ENCODE measurements at regions not wholly inside any gene's neighbourhood (a gene's known extent, or its start where the extent isn't known, plus 50 kb on each side); places are given as distances from the start of the nearest gene placed in this dataset.
"Not testable (repeated sequence)": the region's sequence is repeated elsewhere in the genome, so short reads cannot be mapped to it uniquely, and the experiment has no call there.

GRCh38 chr1:106412321-106412720 is 644.2 kb upstream of the PRMT6 start:
- H3K27me3 ChIP-seq (ENCODE audit: control insufficient read depth, insufficient read depth, low read length); H3K27ac ChIP-seq (ENCODE audit: low read length); H3K4me1 ChIP-seq (ENCODE audit: control insufficient read depth, insufficient read depth, low read length); H3K4me3 ChIP-seq (ENCODE audit: low read length); DNase-seq; H3K9me3 ChIP-seq (ENCODE audit: control insufficient read depth, low read depth, low read length); H3K36me3 ChIP-seq (ENCODE audit: control insufficient read depth, insufficient read depth, low read length): not testable (repeated sequence)
- no CpG with 5 or more reads among the region's 18 CpGs for WGBS (ENCODE audit: insufficient coverage, low lambda C conversion rate)

- no peaks in the 10 kb centered on the region for H3K36me3 ChIP-seq (ENCODE audit: control insufficient read depth, insufficient read depth, low read length)
- DNase-seq, result no peak
- H3K4me3 ChIP-seq (ENCODE audit: low read length), result no peak overlapping the region
- H3K27me3 ChIP-seq (ENCODE audit: control insufficient read depth, insufficient read depth, low read length), result no peaks in the 10 kb centered on the region
- no peaks in the 10 kb centered on the region for H3K9me3 ChIP-seq (ENCODE audit: control insufficient read depth, low read depth, low read length)
- H3K27ac ChIP-seq (ENCODE audit: low read length), result no peak overlapping the region
- WGBS (ENCODE audit: insufficient coverage, low lambda C conversion rate), result no CpG with 5 or more reads among the region's 1 CpG
- no peaks in the 10 kb centered on the region for H3K4me1 ChIP-seq (ENCODE audit: control insufficient read depth, insufficient read depth, low read length)
Measured at GRCh38 chr1:106435269-106435668, 621.2 kb upstream of the PRMT6 start.

GRCh38 chr1:106439475-106439874 is 617.0 kb upstream of the PRMT6 start:
- DNase-seq, result no peak
- Histone ChIP-seq H3K27ac (ENCODE audit: low read length) (no peak overlapping the region), H3K27me3 (ENCODE audit: control insufficient read depth, insufficient read depth, low read length) (no peaks in the 10 kb centered on the region), H3K4me1 (ENCODE audit: control insufficient read depth, insufficient read depth, low read length) (no peaks in the 10 kb centered on the region), H3K36me3 (ENCODE audit: control insufficient read depth, insufficient read depth, low read length) (no peaks in the 10 kb centered on the region), H3K4me3 (ENCODE audit: low read length) (no peak overlapping the region), H3K9me3 (ENCODE audit: control insufficient read depth, low read depth, low read length) (no peaks in the 10 kb centered on the region)
- WGBS (ENCODE audit: insufficient coverage, low lambda C conversion rate), result 100% methylated on average over 1 of the region's 4 CpGs

- H3K4me3 ChIP-seq (ENCODE audit: low read length), result no peak overlapping the region
- H3K27me3 ChIP-seq (ENCODE audit: control insufficient read depth, insufficient read depth, low read length), result no peaks in the 10 kb centered on the region
- no peaks in the 10 kb centered on the region for H3K4me1 ChIP-seq (ENCODE audit: control insufficient read depth, insufficient read depth, low read length)
- H3K9me3 ChIP-seq (ENCODE audit: control insufficient read depth, low read depth, low read length), result no peaks in the 10 kb centered on the region
- DNase-seq, result no peak
- H3K36me3 ChIP-seq (ENCODE audit: control insufficient read depth, insufficient read depth, low read length), result no peaks in the 10 kb centered on the region
- no peak overlapping the region for H3K27ac ChIP-seq (ENCODE audit: low read length)
Measured at GRCh38 chr1:106447466-106447865, 609.0 kb upstream of the PRMT6 start.

GRCh38 chr1:106456832-106457231 is 599.6 kb upstream of the PRMT6 start:
- no peak for DNase-seq
- no peaks in the 10 kb centered on the region for H3K27me3 ChIP-seq (ENCODE audit: control insufficient read depth, insufficient read depth, low read length)
- H3K36me3 ChIP-seq (ENCODE audit: control insufficient read depth, insufficient read depth, low read length), result no peaks in the 10 kb centered on the region
- no peak overlapping the region for H3K4me3 ChIP-seq (ENCODE audit: low read length)
- WGBS (ENCODE audit: insufficient coverage, low lambda C conversion rate), result 61% methylated on average over 2 of the region's 3 CpGs
- no peaks in the 10 kb centered on the region for H3K9me3 ChIP-seq (ENCODE audit: control insufficient read depth, low read depth, low read length)
- H3K4me1 ChIP-seq (ENCODE audit: control insufficient read depth, insufficient read depth, low read length), result no peaks in the 10 kb centered on the region
- H3K27ac ChIP-seq (ENCODE audit: low read length), result no peak overlapping the region

GRCh38 chr1:106457368-106457767 is 599.1 kb upstream of the PRMT6 start:
- Histone ChIP-seq H3K4me3 (ENCODE audit: low read length) (no peak overlapping the region), H3K9me3 (ENCODE audit: control insufficient read depth, low read depth, low read length) (no peaks in the 10 kb centered on the region), H3K4me1 (ENCODE audit: control insufficient read depth, insufficient read depth, low read length) (no peaks in the 10 kb centered on the region), H3K27ac (ENCODE audit: low read length) (no peak overlapping the region), H3K27me3 (ENCODE audit: control insufficient read depth, insufficient read depth, low read length) (no peaks in the 10 kb centered on the region), H3K36me3 (ENCODE audit: control insufficient read depth, insufficient read depth, low read length) (no peaks in the 10 kb centered on the region)
- no peak for DNase-seq
- WGBS (ENCODE audit: insufficient coverage, low lambda C conversion rate), result no CpG with 5 or more reads among the region's 1 CpG

- Histone ChIP-seq H3K27me3 (ENCODE audit: control insufficient read depth, insufficient read depth, low read length) (no peaks in the 10 kb centered on the region), H3K36me3 (ENCODE audit: control insufficient read depth, insufficient read depth, low read length) (no peaks in the 10 kb centered on the region), H3K9me3 (ENCODE audit: control insufficient read depth, low read depth, low read length) (no peaks in the 10 kb centered on the region), H3K27ac (ENCODE audit: low read length) (no peak overlapping the region), H3K4me3 (ENCODE audit: low read length) (no peak overlapping the region), H3K4me1 (ENCODE audit: control insufficient read depth, insufficient read depth, low read length) (no peaks in the 10 kb centered on the region)
- 90% methylated on average over 2 of the region's 4 CpGs for WGBS (ENCODE audit: insufficient coverage, low lambda C conversion rate)
- no peak for DNase-seq
Measured at GRCh38 chr1:106458866-106459265, 597.6 kb upstream of the PRMT6 start.

- Histone ChIP-seq H3K36me3 (ENCODE audit: control insufficient read depth, insufficient read depth, low read length) (no peaks in the 10 kb centered on the region), H3K27ac (ENCODE audit: low read length) (no peak overlapping the region), H3K9me3 (ENCODE audit: control insufficient read depth, low read depth, low read length) (no peaks in the 10 kb centered on the region), H3K4me1 (ENCODE audit: control insufficient read depth, insufficient read depth, low read length) (no peaks in the 10 kb centered on the region), H3K4me3 (ENCODE audit: low read length) (no peak overlapping the region), H3K27me3 (ENCODE audit: control insufficient read depth, insufficient read depth, low read length) (no peaks in the 10 kb centered on the region)
- 80% methylated on average over 1 of the region's 2 CpGs for WGBS (ENCODE audit: insufficient coverage, low lambda C conversion rate)
- no peak for DNase-seq
Measured at GRCh38 chr1:106459418-106459817, 597.1 kb upstream of the PRMT6 start.

GRCh38 chr1:106465666-106466065 is 590.8 kb upstream of the PRMT6 start:
- H3K27me3 ChIP-seq (ENCODE audit: control insufficient read depth, insufficient read depth, low read length), result no peaks in the 10 kb centered on the region

GRCh38 chr1:106480629-106481028 is 575.8 kb upstream of the PRMT6 start:
- H3K27me3 ChIP-seq (ENCODE audit: control insufficient read depth, insufficient read depth, low read length), result no peaks in the 10 kb centered on the region
- no CpG with 5 or more reads among the region's 3 CpGs for WGBS (ENCODE audit: insufficient coverage, low lambda C conversion rate)
- no peak overlapping the region for H3K27ac ChIP-seq (ENCODE audit: low read length)

More at GRCh38 chr1:106465666-106466065, 590.8 kb upstream of the PRMT6 start:
- Histone ChIP-seq H3K4me1 (ENCODE audit: control insufficient read depth, insufficient read depth, low read length) (no peaks in the 10 kb centered on the region), H3K4me3 (ENCODE audit: low read length) (no peak overlapping the region), H3K36me3 (ENCODE audit: control insufficient read depth, insufficient read depth, low read length) (no peaks in the 10 kb centered on the region), H3K27ac (ENCODE audit: low read length) (no peak overlapping the region), H3K9me3 (ENCODE audit: control insufficient read depth, low read depth, low read length) (peaks cover 6% of the 10 kb centered on the region)
- 78% methylated on average over 2 of the region's 2 CpGs for WGBS (ENCODE audit: insufficient coverage, low lambda C conversion rate)
- no peak for DNase-seq

GRCh38 chr1:106492880-106493279 is 563.6 kb upstream of the PRMT6 start:
- H3K9me3 ChIP-seq (ENCODE audit: control insufficient read depth, low read depth, low read length), result no peaks in the 10 kb centered on the region
- no peaks in the 10 kb centered on the region for H3K4me1 ChIP-seq (ENCODE audit: control insufficient read depth, insufficient read depth, low read length)
- H3K27ac ChIP-seq (ENCODE audit: low read length), result no peak overlapping the region
- no peaks in the 10 kb centered on the region for H3K36me3 ChIP-seq (ENCODE audit: control insufficient read depth, insufficient read depth, low read length)
- 100% methylated on average over 1 of the region's 4 CpGs for WGBS (ENCODE audit: insufficient coverage, low lambda C conversion rate)
- H3K4me3 ChIP-seq (ENCODE audit: low read length), result no peak overlapping the region
- DNase-seq, result peak in 1 of 2 donors; percentile 3
- no peaks in the 10 kb centered on the region for H3K27me3 ChIP-seq (ENCODE audit: control insufficient read depth, insufficient read depth, low read length)

More at GRCh38 chr1:106480629-106481028, 575.8 kb upstream of the PRMT6 start:
- no peak for DNase-seq
- Histone ChIP-seq H3K36me3 (ENCODE audit: control insufficient read depth, insufficient read depth, low read length) (no peaks in the 10 kb centered on the region), H3K4me1 (ENCODE audit: control insufficient read depth, insufficient read depth, low read length) (no peaks in the 10 kb centered on the region), H3K9me3 (ENCODE audit: control insufficient read depth, low read depth, low read length) (no peaks in the 10 kb centered on the region), H3K4me3 (ENCODE audit: low read length) (no peak overlapping the region)

All from large intestine (tissue), 3 donors.